ENCODE measurements at regions not wholly inside any gene's neighbourhood (a gene's known extent, or its start where the extent isn't known, plus 50 kb on each side); places are given as distances from the start of the nearest gene placed in this dataset.
"Not testable (repeated sequence)": the region's sequence is repeated elsewhere in the genome, so short reads cannot be mapped to it uniquely, and the experiment has no call there.

DNA sequence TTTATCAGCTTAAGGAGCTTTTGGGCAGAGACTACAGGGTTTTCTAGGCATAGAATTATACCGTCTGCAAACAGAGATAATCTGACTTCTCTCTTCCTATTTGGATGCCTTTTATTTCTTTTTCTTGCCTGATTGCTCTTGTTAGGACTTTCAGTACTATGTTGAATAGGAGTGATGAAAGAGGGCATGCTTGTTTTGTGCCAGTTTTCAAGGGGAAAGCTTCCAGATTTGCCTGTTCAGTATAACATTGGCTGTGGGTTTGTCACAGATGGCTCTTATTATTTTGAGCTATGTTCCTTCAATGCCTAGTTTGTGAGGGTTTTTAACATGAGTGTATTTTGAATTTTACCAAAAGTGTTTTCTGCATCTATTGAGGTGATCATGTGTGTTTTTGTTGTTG lies 192.8 kb upstream of the PHACTR1 start:
- no peak for DNase-seq

DNA sequence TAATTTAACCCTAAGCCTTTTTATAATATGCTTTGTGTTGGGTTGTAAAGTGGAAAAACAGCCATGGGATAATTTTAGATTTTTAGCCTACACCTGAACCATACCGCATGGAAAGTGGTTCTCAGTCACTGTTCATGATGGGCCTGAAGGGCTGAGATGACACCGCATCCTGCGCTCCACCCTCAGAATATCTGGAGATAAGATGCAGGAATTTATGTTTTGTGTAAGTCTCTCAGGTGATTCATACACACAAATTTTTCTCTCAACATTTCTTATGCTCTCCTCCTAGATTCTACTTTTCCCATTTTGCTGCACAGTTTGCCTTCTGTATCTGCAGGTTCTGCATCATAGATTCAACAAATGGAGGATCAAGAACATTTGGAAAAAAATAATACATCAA lies 191.3 kb upstream of the PHACTR1 start:
- no peak for DNase-seq

DNA sequence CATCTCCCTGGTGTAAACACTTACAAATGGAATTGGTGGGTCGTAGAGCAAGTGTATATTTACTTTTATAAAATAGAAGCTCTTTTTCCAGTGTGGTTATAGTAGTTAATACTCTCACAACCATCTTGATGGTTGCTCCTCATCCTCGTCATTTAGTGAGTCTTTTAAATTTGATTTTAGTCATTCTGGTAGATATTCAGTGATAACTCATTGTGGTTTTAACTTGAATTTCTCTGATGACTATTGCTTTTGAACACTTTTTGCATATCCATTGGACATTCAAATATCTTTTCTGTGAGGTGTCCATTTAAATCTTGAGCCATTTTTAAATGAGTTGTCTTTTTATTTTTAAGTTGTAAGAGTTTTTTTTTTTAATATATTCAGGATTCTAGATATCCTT lies 189.2 kb upstream of the PHACTR1 start:
- DNase-seq, result no peak

- no peak for DNase-seq
These were observed 188.4 kb upstream of the PHACTR1 start for GRCh38 chr6:12528136-12528535.

- no peak for DNase-seq
These were observed 187.8 kb upstream of the PHACTR1 start for GRCh38 chr6:12528581-12529363.

DNA sequence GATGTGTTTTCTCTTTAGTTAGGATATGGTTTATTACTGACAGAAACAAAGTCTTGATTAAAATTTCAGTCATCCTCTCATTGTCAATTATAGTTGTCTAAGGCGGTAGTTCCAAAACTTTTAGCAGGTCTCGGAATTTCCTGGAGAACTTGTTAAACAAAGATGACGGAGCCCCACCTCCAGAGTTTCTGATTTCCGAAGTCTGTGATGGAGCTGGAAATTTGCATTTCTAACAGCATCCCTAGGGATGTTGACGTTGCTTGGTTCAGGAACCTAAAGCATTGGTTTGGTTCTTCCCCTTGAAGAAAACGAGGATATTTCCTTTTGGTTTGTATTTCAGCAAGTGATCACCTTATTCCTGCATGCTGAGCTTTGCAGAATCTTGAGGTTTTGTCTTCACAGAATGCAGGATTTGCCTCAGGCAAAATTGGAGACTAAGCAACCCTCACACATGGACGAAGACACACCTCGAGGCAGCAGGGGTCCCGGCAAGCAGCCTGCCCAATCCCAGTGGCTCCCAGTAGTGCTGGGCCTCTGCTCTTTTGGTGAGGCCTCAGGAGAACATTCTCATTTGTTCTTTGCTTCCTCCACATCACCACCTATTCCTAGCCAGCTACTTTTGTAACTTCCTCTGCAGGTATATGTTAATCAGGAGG lies 187.1 kb upstream of the PHACTR1 start:
- no peak for DNase-seq

- DNase-seq, result no peak
These were observed 186.2 kb upstream of the PHACTR1 start for GRCh38 chr6:12530345-12530744.

- DNase-seq, result no peak
These were observed 183.0 kb upstream of the PHACTR1 start for GRCh38 chr6:12533586-12533985.

DNA sequence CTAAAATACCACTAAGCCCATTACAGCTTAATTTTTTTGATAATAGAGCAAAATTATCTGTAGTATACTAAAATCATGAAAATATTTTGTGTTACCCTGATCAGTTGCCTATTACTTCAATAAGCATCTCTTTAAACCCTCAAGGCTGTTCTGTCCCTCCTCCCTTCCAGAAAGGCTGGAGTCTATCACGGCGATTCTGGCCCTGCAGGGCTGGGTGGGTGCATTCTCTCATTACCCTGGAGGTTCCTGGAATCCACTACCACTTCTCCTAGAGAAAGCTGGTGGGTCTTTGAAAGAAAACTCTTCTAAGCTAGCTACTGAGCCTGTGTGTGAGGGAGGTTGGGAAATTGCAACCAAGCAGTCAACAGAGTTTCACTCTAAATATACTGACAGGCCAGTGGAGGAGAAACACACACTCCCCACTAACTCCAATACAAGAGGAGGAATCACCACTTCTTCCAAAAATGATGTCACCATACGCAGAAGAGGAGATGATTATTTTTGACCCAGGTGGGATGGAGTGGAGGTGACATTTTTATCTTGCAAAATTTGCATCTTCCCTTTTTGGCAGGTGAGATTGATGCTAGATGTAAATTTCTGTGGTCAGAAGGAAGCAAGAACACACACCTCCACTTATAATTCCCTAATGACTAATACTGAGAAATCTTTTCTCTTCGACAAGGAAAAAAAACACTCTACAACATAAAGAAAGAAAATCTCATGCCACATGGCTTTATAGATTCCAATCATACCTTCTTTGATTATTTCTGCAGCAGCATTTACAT lies 182.3 kb upstream of the PHACTR1 start:
- no peak for DNase-seq

- no peak for DNase-seq
These were observed 180.8 kb upstream of the PHACTR1 start for GRCh38 chr6:12535586-12536314.

GRCh38 chr6:12536416-12536815 lies 180.2 kb upstream of the PHACTR1 start:
- DNase-seq, result no peak

DNA sequence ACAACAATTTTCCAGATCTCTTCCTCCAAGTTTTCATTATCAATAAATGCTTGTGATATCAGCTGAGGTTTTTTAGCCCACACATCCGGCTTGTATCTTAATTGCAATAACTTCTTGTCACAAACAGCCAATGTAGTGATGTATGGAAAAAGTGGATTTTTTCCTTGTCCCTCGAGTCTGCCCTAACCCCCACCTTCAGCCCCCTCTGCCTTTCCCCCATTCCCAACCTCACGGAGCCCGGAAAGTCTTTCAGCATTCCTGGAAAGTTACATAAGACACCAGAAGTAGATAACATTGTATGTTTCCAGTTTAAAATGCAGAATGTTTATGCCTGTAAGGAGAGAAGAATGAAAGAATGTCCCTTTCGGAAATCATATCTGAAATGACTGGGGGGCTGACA lies 179.2 kb upstream of the PHACTR1 start:
- peak; percentile 51 for DNase-seq

- DNase-seq, result peak; percentile 15
These were observed 177.6 kb upstream of the PHACTR1 start for GRCh38 chr6:12538881-12539357.

DNA sequence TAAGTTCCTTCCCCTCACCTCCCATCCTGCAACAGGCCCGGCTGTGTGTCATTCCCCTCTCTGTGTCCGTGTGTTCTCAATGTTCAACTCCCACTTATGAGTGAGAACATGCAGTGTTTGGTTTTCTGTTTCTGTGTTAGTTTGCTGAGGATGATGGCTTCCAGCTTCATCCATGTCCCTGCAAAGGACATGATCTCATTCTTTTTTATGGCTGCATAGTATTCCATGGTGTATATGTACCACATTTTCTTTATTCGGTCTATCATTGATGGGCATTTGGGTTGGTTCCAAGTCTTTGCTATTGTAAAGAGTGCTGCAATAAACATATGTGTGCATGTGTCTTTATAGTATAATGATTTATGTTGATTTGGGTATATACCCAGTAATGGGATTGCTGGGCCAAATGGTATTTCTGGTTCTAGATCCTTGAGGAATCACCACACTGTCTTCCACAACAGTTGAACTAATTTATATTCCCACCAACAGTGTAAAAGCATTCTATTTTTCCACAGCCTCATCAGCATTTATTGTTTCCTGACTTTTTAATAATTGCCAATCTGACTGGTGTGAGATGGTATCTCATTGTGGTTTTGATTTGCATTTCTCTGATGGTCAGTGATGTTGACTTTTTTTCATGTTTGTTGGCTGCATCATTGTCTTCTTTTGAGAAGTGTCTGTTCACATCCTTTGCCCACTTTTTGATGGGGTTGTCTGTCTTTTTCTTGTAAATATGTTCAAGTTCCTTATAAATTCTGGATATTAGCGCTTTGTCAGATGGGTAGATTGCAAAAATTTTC lies 174.1 kb upstream of the PHACTR1 start:
- not testable (repeated sequence) for DNase-seq

- DNase-seq, result no peak
These were observed 172.6 kb upstream of the PHACTR1 start for GRCh38 chr6:12543953-12544352.

- no peak for DNase-seq
These were observed 171.6 kb upstream of the PHACTR1 start for GRCh38 chr6:12544821-12545565.

GRCh38 chr6:12545619-12546409 lies 170.8 kb upstream of the PHACTR1 start:
- peak; percentile 89 for DNase-seq

DNA sequence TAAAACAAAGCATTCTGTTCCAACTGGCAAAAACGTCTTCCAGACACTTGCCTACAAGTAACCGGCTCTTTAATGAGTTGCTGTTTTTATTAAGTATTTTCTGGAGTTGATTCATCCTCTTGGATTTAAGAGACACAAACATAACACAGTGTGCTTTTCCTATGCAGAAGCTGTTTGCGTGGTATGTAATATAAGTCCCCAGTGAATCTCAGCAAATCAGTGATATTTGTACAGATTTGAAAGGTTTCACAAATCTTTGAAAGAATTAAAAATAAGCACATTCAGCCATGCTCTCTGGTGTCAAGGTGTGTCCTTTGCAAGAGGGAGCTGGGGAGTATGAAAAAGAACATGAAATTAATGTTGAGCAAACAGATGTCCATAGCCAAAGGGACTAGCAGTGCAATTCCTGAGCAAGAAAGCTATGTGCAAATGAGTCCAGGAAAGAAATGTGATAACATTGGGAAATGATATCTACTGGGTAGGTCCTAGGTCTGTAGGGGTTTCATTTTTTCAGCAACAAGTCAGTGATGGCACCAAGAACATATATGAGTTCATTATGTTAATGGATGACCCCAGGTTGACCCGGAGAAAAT lies 170.1 kb upstream of the PHACTR1 start:
- peak; percentile 33 for DNase-seq

- DNase-seq, result peak; percentile 94
These were observed 168.0 kb upstream of the PHACTR1 start for GRCh38 chr6:12548526-12548925.

GRCh38 chr6:12549445-12549844 lies 167.1 kb upstream of the PHACTR1 start:
- DNase-seq, result not testable (repeated sequence)
